Fibroblast of lung (primary cell): ENCODE measurements at regions not wholly inside any gene's neighbourhood (a gene's known extent, or its start where the extent isn't known, plus 50 kb on each side); places are given as distances from the start of the nearest gene placed in this dataset.

ENCODE experiments used
- DNase-seq, 2 donors: peaks; one replicate each; pipeline versions ENCODE4 v3.0.0 to v3.0.0-alpha.2; 2010; ENCODE audit warnings: low read depth in 2 of 2
- H2AFZ ChIP-seq: 2 replicates; pipeline ENCODE4 v1.5.1; 2012; ENCODE audit warnings: low read length, control low read depth, inconsistent platforms
- H3K27ac ChIP-seq: 2 replicates; pipeline ENCODE4 v1.5.1; 2011; ENCODE audit warnings: low read length, control low read depth; ENCODE audit not compliant: insufficient read depth
- H3K27me3 ChIP-seq: 2 replicates; pipeline ENCODE4 v1.5.1; 2011; ENCODE audit warnings: mild to moderate bottlenecking, low read length; ENCODE audit not compliant: control insufficient read depth, insufficient read depth
- H3K36me3 ChIP-seq: 2 replicates; pipeline ENCODE4 v1.5.1; 2011; ENCODE audit warnings: low read length; ENCODE audit not compliant: control insufficient read depth, insufficient read depth
- H3K4me1 ChIP-seq: 2 replicates; pipeline ENCODE4 v1.5.1; 2011; ENCODE audit warnings: low read length; ENCODE audit not compliant: control insufficient read depth, insufficient read depth; ENCODE audit errors: extremely low read depth
- H3K4me2 ChIP-seq: 2 replicates; pipeline ENCODE4 v1.5.1; 2011; ENCODE audit warnings: low read length, control low read depth; ENCODE audit not compliant: insufficient read depth; ENCODE audit errors: extremely low read depth
- H3K4me3 ChIP-seq, 4 experiments: fragments of 200-600 bp in 1 of 4; sonication (generic) in 1 of 4; replicated peaks in 1 of 4; 2 replicates each; pipeline ENCODE4 v1.5.1; 2011 to 2016; ENCODE audit warnings: low read length in 4 of 4, low read depth in 3 of 4, mild to moderate bottlenecking in 3 of 4, control low read depth in 2 of 4, inconsistent platforms in 1 of 4, mixed read lengths in 1 of 4; ENCODE audit not compliant: insufficient read depth in 1 of 4; ENCODE audit errors: control extremely low read depth in 1 of 4
- H3K79me2 ChIP-seq: 2 replicates; pipeline ENCODE4 v1.5.1; 2012; ENCODE audit warnings: mild to moderate bottlenecking, low read length, inconsistent platforms; ENCODE audit not compliant: control insufficient read depth, insufficient read depth
- H3K9ac ChIP-seq: 2 replicates; pipeline ENCODE4 v1.5.1; 2011; ENCODE audit warnings: mild to moderate bottlenecking, low read length, control low read depth; ENCODE audit not compliant: insufficient read depth
- H3K9me3 ChIP-seq: 2 replicates; pipeline ENCODE4 v1.5.1; 2012; ENCODE audit warnings: low read depth, low read length; ENCODE audit not compliant: control insufficient read depth, insufficient read depth
- H4K20me1 ChIP-seq: 2 replicates; pipeline ENCODE4 v1.5.1; 2011; ENCODE audit warnings: low read length; ENCODE audit not compliant: control insufficient read depth, insufficient read depth; ENCODE audit errors: extremely low read depth
- CTCF ChIP-seq, 2 donors: IDR thresholded peaks in 1 of 2; conservative IDR thresholded peaks in 1 of 2; 1 replicate in 1 of 2; 2 replicates in 1 of 2; pipeline ENCODE4 v1.5.1; 2011 to 2012; ENCODE audit warnings: low read length in 2 of 2, control low read depth in 1 of 2, inconsistent platforms in 1 of 2, low read depth in 1 of 2, mild to moderate bottlenecking in 1 of 2
- EZH2 ChIP-seq: IDR thresholded peaks from 2 replicates; pipeline ENCODE4 v1.5.1; 2012; ENCODE audit warnings: low read length, control low read depth, mild to moderate bottlenecking; ENCODE audit errors: missing control alignments

GRCh38 chr2:198657512-198658121, 800.1 kb downstream of the SATB2 start:
- Histone ChIP-seq H3K9ac (no peak overlapping the region), H3K4me2 (no peak overlapping the region), H3K27ac (no peak overlapping the region), H2AFZ (no peak overlapping the region), H3K9me3 (no peaks in the 10 kb centered on the region), H4K20me1 (no peaks in the 10 kb centered on the region), H3K36me3 (no peaks in the 10 kb centered on the region), H3K4me1 (no peaks in the 10 kb centered on the region), H3K27me3 (no peaks in the 10 kb centered on the region), H3K79me2 (no peaks in the 10 kb centered on the region), H3K4me3 (no peak overlapping the region)
- DNase-seq: peak; percentile 41 to 54
- TF ChIP-seq CTCF (conservative IDR thresholded peaks at IDR 0.05 in 1 of 2, IDR thresholded peaks at IDR 0.05 in 1 of 2; ENCODE audit: low read depth in 1 of 2, low read length in 2 of 2) (peak; percentile 45 to 75), EZH2 (no peak)

DNA sequence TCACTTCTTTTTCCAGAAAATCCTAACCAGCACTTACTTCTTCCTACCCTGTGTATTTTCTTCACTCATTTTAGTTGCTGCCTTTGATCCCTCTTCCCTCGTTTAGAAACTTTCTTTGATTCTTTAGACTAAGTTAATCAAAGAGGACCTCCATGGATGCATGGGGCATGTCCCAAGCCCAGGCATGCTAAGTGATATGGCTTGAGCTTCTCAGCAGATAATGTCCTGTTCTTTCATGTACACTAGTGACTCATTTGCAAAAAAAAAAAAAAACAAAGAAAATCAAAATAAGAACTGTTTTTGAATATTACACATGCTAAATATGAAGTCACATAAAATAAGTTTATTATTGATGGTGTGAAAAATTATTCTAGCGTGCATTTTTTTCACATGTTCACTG, 800.9 kb downstream of the SATB2 start:
- no peaks in the 10 kb centered on the region for H3K36me3 ChIP-seq
- H3K4me2 ChIP-seq: no peak overlapping the region
- H2AFZ ChIP-seq: no peak overlapping the region
- no peak for DNase-seq
- H3K4me3 ChIP-seq: no peak overlapping the region
- no peaks in the 10 kb centered on the region for H3K27me3 ChIP-seq
- no peaks in the 10 kb centered on the region for H3K4me1 ChIP-seq
- no peak overlapping the region for H3K27ac ChIP-seq
- TF ChIP-seq EZH2 (no peak), CTCF (conservative IDR thresholded peaks at IDR 0.05 in 1 of 2, IDR thresholded peaks at IDR 0.05 in 1 of 2; ENCODE audit: low read depth in 1 of 2, low read length in 2 of 2) (no peak)
- H3K79me2 ChIP-seq: no peaks in the 10 kb centered on the region
- H3K9me3 ChIP-seq: no peaks in the 10 kb centered on the region
- H4K20me1 ChIP-seq: no peaks in the 10 kb centered on the region
- H3K9ac ChIP-seq: no peak overlapping the region

- H3K36me3 ChIP-seq: no peaks in the 10 kb centered on the region
- DNase-seq: no peak
Observed at GRCh38 chr2:198654646-198655045, 803.1 kb downstream of the SATB2 start.

More at GRCh38 chr2:198654646-198655045, 803.1 kb downstream of the SATB2 start:
- H3K4me2 ChIP-seq: no peak overlapping the region
- H3K79me2 ChIP-seq: no peaks in the 10 kb centered on the region
- TF ChIP-seq EZH2 (no peak), CTCF (conservative IDR thresholded peaks at IDR 0.05 in 1 of 2, IDR thresholded peaks at IDR 0.05 in 1 of 2; ENCODE audit: low read depth in 1 of 2, low read length in 2 of 2) (no peak)
- H2AFZ ChIP-seq: no peak overlapping the region
- H3K4me3 ChIP-seq: no peak overlapping the region
- H3K9ac ChIP-seq: no peak overlapping the region
- no peak overlapping the region for H3K27ac ChIP-seq
- H4K20me1 ChIP-seq: no peaks in the 10 kb centered on the region
- no peaks in the 10 kb centered on the region for H3K4me1 ChIP-seq
- H3K27me3 ChIP-seq: no peaks in the 10 kb centered on the region
- no peaks in the 10 kb centered on the region for H3K9me3 ChIP-seq
